ENCODE measurements at regions not wholly inside any gene's neighbourhood (a gene's known extent, or its start where the extent isn't known, plus 50 kb on each side); places are given as distances from the start of the nearest gene placed in this dataset.
"Not testable (repeated sequence)": the region's sequence is repeated elsewhere in the genome, so short reads cannot be mapped to it uniquely, and the experiment has no call there.

DNA sequence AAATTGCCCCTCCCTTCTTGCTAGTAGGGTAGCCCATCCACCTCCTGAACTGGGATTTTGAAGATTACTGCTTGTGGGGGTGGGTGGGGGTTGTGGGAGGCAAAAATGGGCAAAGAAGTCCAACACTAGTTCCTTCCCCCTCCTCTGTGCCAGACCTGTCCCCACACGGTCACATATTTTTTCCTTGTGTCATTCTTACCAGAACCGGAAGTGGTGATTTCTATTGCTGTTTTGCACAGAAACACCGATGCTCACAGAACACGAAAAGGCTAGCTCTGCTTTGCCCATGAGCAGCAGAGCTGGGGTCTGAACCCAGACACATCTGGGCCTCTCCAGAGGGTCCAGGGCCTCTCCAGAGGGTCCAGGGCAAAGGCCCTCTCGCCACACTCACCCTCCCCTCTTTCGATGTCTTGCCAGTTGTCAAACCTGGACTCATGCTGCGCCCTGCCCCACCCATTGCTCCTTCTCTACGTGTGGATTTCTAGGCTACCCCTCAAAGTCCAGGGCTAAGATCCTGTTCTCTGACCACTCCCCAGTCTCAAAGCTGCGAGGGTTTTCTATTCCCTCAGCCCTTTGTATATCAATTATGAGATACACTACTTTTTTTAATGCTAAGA lies 264.4 kb upstream of the MSX2 start:
- H3K36me3 ChIP-seq, result no peaks in the 10 kb centered on the region
- H3K27me3 ChIP-seq, result no peaks in the 10 kb centered on the region
- TF ChIP-seq, protein P1, sequence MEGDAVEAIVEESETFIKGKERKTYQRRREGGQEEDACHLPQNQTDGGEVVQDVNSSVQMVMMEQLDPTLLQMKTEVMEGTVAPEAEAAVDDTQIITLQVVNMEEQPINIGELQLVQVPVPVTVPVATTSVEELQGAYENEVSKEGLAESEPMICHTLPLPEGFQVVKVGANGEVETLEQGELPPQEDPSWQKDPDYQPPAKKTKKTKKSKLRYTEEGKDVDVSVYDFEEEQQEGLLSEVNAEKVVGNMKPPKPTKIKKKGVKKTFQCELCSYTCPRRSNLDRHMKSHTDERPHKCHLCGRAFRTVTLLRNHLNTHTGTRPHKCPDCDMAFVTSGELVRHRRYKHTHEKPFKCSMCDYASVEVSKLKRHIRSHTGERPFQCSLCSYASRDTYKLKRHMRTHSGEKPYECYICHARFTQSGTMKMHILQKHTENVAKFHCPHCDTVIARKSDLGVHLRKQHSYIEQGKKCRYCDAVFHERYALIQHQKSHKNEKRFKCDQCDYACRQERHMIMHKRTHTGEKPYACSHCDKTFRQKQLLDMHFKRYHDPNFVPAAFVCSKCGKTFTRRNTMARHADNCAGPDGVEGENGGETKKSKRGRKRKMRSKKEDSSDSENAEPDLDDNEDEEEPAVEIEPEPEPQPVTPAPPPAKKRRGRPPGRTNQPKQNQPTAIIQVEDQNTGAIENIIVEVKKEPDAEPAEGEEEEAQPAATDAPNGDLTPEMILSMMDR (IDR thresholded peaks at IDR 0.05), result no peak
- H3K4me3 ChIP-seq, result no peak overlapping the region
- no peaks in the 10 kb centered on the region for H3K4me1 ChIP-seq
- no peaks in the 10 kb centered on the region for H3K9me3 ChIP-seq
- DNase-seq (ENCODE audit: low spot score), result no peak
- no peak overlapping the region for H3K27ac ChIP-seq

DNA sequence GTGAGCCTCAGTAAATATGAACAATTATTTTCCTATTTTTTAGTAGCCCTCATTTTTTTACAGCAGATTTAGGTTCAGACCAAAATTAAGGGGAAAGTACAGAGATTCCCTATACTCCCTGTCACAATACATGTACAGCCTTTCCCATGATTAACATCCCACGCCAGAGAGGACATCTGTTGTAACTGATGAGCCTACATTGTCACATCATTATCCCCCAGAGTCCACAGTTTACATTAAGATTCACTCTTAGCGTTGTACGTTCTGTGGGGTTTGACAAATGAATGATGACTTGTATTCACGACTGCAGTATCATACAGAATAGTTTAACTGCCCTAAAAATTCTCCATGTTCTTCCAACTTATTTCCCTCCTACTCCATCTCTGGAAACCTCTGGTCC lies 262.3 kb upstream of the MSX2 start:
- Histone ChIP-seq H3K36me3 (no peaks in the 10 kb centered on the region), H3K4me1 (no peaks in the 10 kb centered on the region), H3K4me3 (no peak overlapping the region), H3K27ac (no peak overlapping the region), H3K27me3 (no peaks in the 10 kb centered on the region), H3K9me3 (no peaks in the 10 kb centered on the region)
- no peak for DNase-seq (ENCODE audit: low spot score)
- TF ChIP-seq, protein P1 (IDR thresholded peaks at IDR 0.05), result no peak

DNA sequence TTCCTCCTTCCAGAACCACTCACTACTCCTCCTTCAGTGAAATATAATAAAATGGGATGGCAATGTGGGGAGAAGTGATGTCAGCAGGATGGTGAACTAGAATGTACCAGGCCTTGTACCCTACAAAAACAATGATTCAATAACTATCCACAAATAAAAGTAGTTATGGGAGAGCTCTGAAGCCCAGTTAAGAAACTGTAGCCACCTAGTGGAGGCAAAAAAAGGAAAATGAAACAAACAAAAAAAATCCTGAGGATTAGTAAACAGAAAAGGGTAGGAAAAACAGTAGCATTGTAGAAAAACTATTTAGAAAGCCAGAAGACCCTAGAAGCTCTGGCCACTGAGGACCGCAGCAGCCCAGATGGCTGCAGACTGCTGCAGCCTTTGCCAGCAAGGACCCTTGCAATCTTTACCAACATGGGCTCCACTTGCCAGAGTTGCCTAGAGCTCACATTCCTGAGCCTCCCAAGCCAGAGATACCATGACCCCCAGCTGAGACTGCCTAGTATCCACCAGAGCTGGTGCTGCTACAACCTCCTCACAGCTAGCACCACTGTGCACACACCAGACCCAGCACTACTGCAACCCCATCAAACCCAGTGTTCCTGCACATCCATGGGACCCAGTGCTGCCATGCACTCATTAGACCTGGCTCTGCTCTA lies 259.7 kb upstream of the MSX2 start:
- H3K9me3 ChIP-seq, result no peaks in the 10 kb centered on the region
- no peak for DNase-seq (ENCODE audit: low spot score)
- TF ChIP-seq, protein P1 (IDR thresholded peaks at IDR 0.05), result no peak
- H3K4me3 ChIP-seq, result no peak overlapping the region
- H3K27me3 ChIP-seq, result no peaks in the 10 kb centered on the region
- no peak overlapping the region for H3K27ac ChIP-seq
- no peaks in the 10 kb centered on the region for H3K4me1 ChIP-seq
- H3K36me3 ChIP-seq, result no peaks in the 10 kb centered on the region

DNA sequence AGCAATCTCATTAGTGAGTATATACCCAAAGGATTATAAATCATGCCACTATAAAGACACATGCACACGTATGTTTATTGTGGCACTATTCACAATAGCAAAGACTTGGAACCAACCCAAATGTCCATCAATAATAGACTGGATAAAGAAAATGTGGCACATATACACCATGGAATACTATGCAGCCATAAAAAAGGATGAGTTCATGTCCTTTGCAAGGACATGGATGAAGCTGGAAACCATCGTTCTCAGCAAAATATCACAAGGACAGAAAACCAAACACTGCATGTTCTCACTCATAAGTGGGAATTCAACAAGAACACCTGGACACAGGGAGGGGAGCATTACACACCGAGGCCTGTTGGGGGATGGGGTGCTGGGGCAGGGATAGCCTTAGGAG lies 252.9 kb upstream of the MSX2 start:
- H3K9me3 ChIP-seq, result peaks cover 0 to 29% of the 10 kb centered on the region in 2 donors
- H3K27me3 ChIP-seq; DNase-seq (ENCODE audit: low spot score); H3K4me3 ChIP-seq; H3K27ac ChIP-seq; H3K4me1 ChIP-seq; H3K36me3 ChIP-seq: not testable (repeated sequence)

DNA sequence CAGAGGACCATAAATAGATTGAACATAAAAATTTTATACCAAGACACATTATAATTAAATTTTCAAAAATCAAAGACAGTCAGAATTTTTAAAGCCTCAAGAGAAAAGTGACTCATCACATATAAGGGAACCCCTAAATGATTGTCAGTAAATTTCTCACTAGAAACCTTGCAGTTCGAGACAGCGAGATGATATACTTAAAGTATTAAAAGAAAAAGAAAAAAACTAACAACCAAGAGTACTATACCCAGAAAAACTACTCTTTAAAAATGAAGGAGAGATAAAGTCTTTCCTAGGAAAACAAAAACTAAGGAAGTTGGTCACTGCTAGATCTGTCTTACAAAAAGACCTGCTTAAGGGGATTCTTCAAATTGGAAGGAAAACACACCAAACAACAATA lies 251.4 kb upstream of the MSX2 start:
- Histone ChIP-seq H3K4me1 (no peaks in the 10 kb centered on the region), H3K9me3 (peaks cover 0 to 29% of the 10 kb centered on the region in 2 donors)
- TF ChIP-seq, protein P1 (IDR thresholded peaks at IDR 0.05), result no peak

GRCh38 chr5:174476001-174476400 lies 248.4 kb upstream of the MSX2 start:
- peaks cover 0 to 38% of the 10 kb centered on the region in 2 donors for H3K9me3 ChIP-seq
- H3K27me3 ChIP-seq; H3K27ac ChIP-seq; H3K4me3 ChIP-seq; H3K36me3 ChIP-seq; DNase-seq (ENCODE audit: low spot score); H3K4me1 ChIP-seq: not testable (repeated sequence)

More for the DNA sequence above, 251.4 kb upstream of the MSX2 start:
- Histone ChIP-seq H3K27me3 (no peaks in the 10 kb centered on the region), H3K36me3 (no peaks in the 10 kb centered on the region), H3K27ac (no peak overlapping the region), H3K4me3 (no peak overlapping the region)
- no peak for DNase-seq (ENCODE audit: low spot score)

DNA sequence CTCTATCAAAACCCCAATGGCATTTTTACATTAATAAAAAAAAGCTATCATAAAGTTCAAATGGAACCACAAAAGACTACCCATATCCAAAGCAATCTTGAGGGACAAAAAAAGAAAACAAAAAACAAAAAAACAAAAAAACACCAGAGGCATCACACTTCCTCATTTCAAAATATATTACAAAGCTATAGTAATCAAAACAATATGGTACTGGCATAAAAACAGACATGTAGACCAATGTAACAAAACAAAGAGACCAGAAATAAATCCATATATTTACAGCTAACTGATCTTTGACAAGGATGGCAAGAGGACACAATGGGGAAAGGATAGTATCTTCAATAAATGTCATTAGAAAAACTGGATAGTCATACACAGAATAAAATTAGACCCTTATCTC lies 245.1 kb upstream of the MSX2 start:
- no peaks in the 10 kb centered on the region for H3K27me3 ChIP-seq
- no peak overlapping the region for H3K4me3 ChIP-seq
- H3K9me3 ChIP-seq, result peaks cover 0 to 28% of the 10 kb centered on the region in 2 donors
- no peak overlapping the region for H3K27ac ChIP-seq
- DNase-seq (ENCODE audit: low spot score), result no peak
- no peaks in the 10 kb centered on the region for H3K36me3 ChIP-seq
- TF ChIP-seq, protein P1 (IDR thresholded peaks at IDR 0.05), result no peak
- no peaks in the 10 kb centered on the region for H3K4me1 ChIP-seq
